ENCODE measurements at regions not wholly inside any gene's neighbourhood (a gene's known extent, or its start where the extent isn't known, plus 50 kb on each side); places are given as distances from the start of the nearest gene placed in this dataset.
A peak's percentile ranks its signal among the peaks of the same experiment; 100 is the strongest.

DNA sequence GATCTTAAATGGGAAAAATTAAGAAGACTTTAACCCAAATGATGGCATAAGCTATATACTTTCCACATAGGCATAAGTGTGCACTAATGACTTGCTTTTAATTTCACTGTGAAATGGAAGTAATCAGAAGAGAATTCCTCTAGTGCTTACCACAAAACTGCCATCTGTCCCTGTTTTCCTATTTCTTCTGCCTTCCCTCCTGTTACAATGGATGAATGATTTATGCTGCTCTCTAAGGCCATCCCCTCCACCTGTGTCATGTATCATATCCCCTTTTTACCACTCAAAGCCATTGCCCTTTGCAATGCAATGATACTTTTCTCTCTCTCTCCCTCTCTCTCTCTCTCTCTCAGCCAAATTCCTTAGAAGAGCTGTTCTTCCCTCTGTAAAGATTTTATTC is 109.1 kb downstream of the C12orf50 start:
- Histone ChIP-seq H2BK120ac (ENCODE audit: low read depth, low read length, poor library complexity, severe bottlenecking) (no peak overlapping the region), H2BK20ac (ENCODE audit: low read depth, low read length, poor library complexity, severe bottlenecking) (no peak overlapping the region), H3K27me3 (ENCODE audit: insufficient read depth, low read length) (no peaks in the 10 kb centered on the region), H3K14ac (ENCODE audit: insufficient read depth, low read length) (no peak overlapping the region), H3K79me2 (ENCODE audit: insufficient read depth, low read length) (no peaks in the 10 kb centered on the region), H3K23me2 (ENCODE audit: insufficient read length, low read depth, low read length, poor library complexity, severe bottlenecking) (no peaks in the 10 kb centered on the region), H3K56ac (ENCODE audit: insufficient read length, low read depth, low read length) (no peak overlapping the region), H2AFZ (ENCODE audit: low read length) (no peak overlapping the region), H3K18ac (ENCODE audit: insufficient read length, low read depth, low read length) (peak overlapping the region; percentile 25), H2BK12ac (ENCODE audit: insufficient read length, low read depth, low read length) (no peak overlapping the region), H3K4me1 (ENCODE audit: insufficient read depth, low read length) (no peaks in the 10 kb centered on the region), H2AK5ac (ENCODE audit: insufficient read length, low read length) (no peak overlapping the region), H3K4me2 (ENCODE audit: insufficient read depth, insufficient read length, low read length) (no peak overlapping the region), H3K23ac (ENCODE audit: insufficient read length, low read depth, low read length) (no peak overlapping the region), H4K5ac (ENCODE audit: insufficient read length, low read depth, low read length) (no peak overlapping the region), H4K91ac (ENCODE audit: insufficient read length, low read depth, low read length) (no peak overlapping the region), H2BK15ac (ENCODE audit: low read depth, low read length) (no peak overlapping the region), H4K8ac (replicated peaks; ENCODE audit: insufficient read length, low read depth, low read length) (no peak overlapping the region), H3K9me3 (ENCODE audit: control insufficient read depth, low read depth, low read length) (no peaks in the 10 kb centered on the region), H4K20me1 (ENCODE audit: control insufficient read depth, insufficient read depth, insufficient read length) (no peaks in the 10 kb centered on the region), H3K9ac (ENCODE audit: extremely low read depth, insufficient read length, low read length) (no peak overlapping the region), H3K79me1 (ENCODE audit: insufficient read depth, low read depth, low read length, poor library complexity, severe bottlenecking) (no peaks in the 10 kb centered on the region), H3K27ac (ENCODE audit: insufficient read length, low read depth, low read length) (no peak overlapping the region), H3K4ac (ENCODE audit: low read depth, low read length) (no peak overlapping the region), H2BK5ac (ENCODE audit: insufficient read length, low read length) (no peak overlapping the region), H3T11ph (ENCODE audit: low read length) (no peak overlapping the region)
- DNase-seq = no peak
- peaks cover 0 to 4% (median 0%) of the 10 kb centered on the region in 3 experiments; a peak in 2 of 7 replicates for H3K36me3 Mint-ChIP-seq (ENCODE audit: insufficient read depth in 1 of 3, low read depth in 3 of 3)
- H3K27ac Mint-ChIP-seq = no peak overlapping the region
- TF ChIP-seq CTCF (conservative IDR thresholded peaks at IDR 0.05) = no peak
- no peaks in the 10 kb centered on the region for H3K4me1 Mint-ChIP-seq
- 0 out of 5 replicates have a peak, but pooled peaks cover 0 to 2% of the 10 kb centered on the region in 2 experiments for H3K9me3 Mint-ChIP-seq
- no peaks in the 10 kb centered on the region for H3K27me3 Mint-ChIP-seq (ENCODE audit: low read depth)
- no peak overlapping the region for H3K4me3 Mint-ChIP-seq
